Thoracic aorta (tissue), 2 donors: ENCODE measurements at regions not wholly inside any gene's neighbourhood (a gene's known extent, or its start where the extent isn't known, plus 50 kb on each side); places are given as distances from the start of the nearest gene placed in this dataset.

Source experiments
- ATAC-seq: fragments of 150-250 bp; one replicate; pipeline ENCODE4 v1.8.0; 2017; ENCODE audit warnings: low read depth; ENCODE audit not compliant: insufficient number of reproducible peaks, low FRiP score
- DNase-seq: peaks from one replicate; pipeline ENCODE4 v3.0.0-alpha.2; 2020; ENCODE audit warnings: low spot score
- H3K27ac ChIP-seq, 2 donors: fragments of 200-600 bp; sonication (generic); 1 replicate in 1 of 2; 2 replicates in 1 of 2; pipeline ENCODE4 v1.5.1; 2016; ENCODE audit warnings: mild to moderate bottlenecking in 2 of 2, moderate library complexity in 2 of 2
- H3K27me3 ChIP-seq: fragments of 200-600 bp; sonication (generic); replicated peaks from 2 replicates; pipeline ENCODE4 v1.6.0; 2016; ENCODE audit warnings: mild to moderate bottlenecking; ENCODE audit not compliant: insufficient read depth
- H3K36me3 ChIP-seq: fragments of 200-600 bp; sonication (generic); one replicate; pipeline ENCODE4 v1.5.1; 2016
- H3K4me1 ChIP-seq, 2 donors: fragments of 200-600 bp; sonication (generic); 1 replicate in 1 of 2; 2 replicates in 1 of 2; pipeline versions ENCODE4 v1.5.1 to v1.6.0; 2016; ENCODE audit warnings: low read depth in 2 of 2, mild to moderate bottlenecking in 1 of 2; ENCODE audit not compliant: control insufficient read depth in 1 of 2
- H3K4me3 ChIP-seq: fragments of 200-600 bp; sonication (generic); 2 replicates; pipeline ENCODE4 v1.5.1; 2016; ENCODE audit warnings: mild to moderate bottlenecking
- H3K9me3 ChIP-seq: fragments of 200-600 bp; sonication (generic); 2 replicates; pipeline ENCODE4 v1.5.1; 2016
- CTCF ChIP-seq: fragments of 200-600 bp; sonication (generic); IDR thresholded peaks from one replicate; pipeline ENCODE4 v1.5.1; 2019; ENCODE audit warnings: antibody characterized with exemption

- no peaks in the 10 kb centered on the region for H3K27me3 ChIP-seq
- DNase-seq, result no peak
- H3K9me3 ChIP-seq, result no peaks in the 10 kb centered on the region
- peaks cover 19 to 20% of the 10 kb centered on the region in 2 donors for H3K4me1 ChIP-seq
- no peak overlapping the region for H3K27ac ChIP-seq
- H3K4me3 ChIP-seq, result no peak overlapping the region
- TF ChIP-seq CTCF, result no peak
- no peak for ATAC-seq
- no peaks in the 10 kb centered on the region for H3K36me3 ChIP-seq
These were observed 130.0 kb downstream of the DLL1 start for GRCh38 chr6:170160628-170161611.

- Histone ChIP-seq H3K27ac (no peak overlapping the region), H3K9me3 (no peaks in the 10 kb centered on the region), H3K27me3 (no peaks in the 10 kb centered on the region), H3K36me3 (no peaks in the 10 kb centered on the region), H3K4me3 (no peak overlapping the region), H3K4me1 (peaks cover 12% of the 10 kb centered on the region in 2 donors)
- DNase-seq (no peak), ATAC-seq (no peak)
- no peak for TF ChIP-seq CTCF
These were observed 130.7 kb downstream of the DLL1 start for GRCh38 chr6:170160031-170160627.

- Histone ChIP-seq H3K36me3 (no peaks in the 10 kb centered on the region), H3K27me3 (no peaks in the 10 kb centered on the region), H3K4me1 (peaks cover 4% of the 10 kb centered on the region in 2 donors), H3K27ac (no peak overlapping the region), H3K4me3 (no peak overlapping the region), H3K9me3 (no peaks in the 10 kb centered on the region)
- ATAC-seq (no peak), DNase-seq (no peak)
- no peak for TF ChIP-seq CTCF
These were observed 131.6 kb downstream of the DLL1 start for GRCh38 chr6:170159022-170159965.

GRCh38 chr6:170158296-170159021 is 132.4 kb downstream of the DLL1 start:
- no peaks in the 10 kb centered on the region for H3K27me3 ChIP-seq
- H3K9me3 ChIP-seq, result no peaks in the 10 kb centered on the region
- H3K4me3 ChIP-seq, result no peak overlapping the region
- no peaks in the 10 kb centered on the region for H3K4me1 ChIP-seq
- DNase-seq, result no peak
- H3K27ac ChIP-seq, result no peak overlapping the region
- ATAC-seq, result no peak
- no peak for TF ChIP-seq CTCF
- no peaks in the 10 kb centered on the region for H3K36me3 ChIP-seq
